ENCODE measurements at regions not wholly inside any gene's neighbourhood (a gene's known extent, or its start where the extent isn't known, plus 50 kb on each side); places are given as distances from the start of the nearest gene placed in this dataset.
A peak's percentile ranks its signal among the peaks of the same experiment; 100 is the strongest.

DNA sequence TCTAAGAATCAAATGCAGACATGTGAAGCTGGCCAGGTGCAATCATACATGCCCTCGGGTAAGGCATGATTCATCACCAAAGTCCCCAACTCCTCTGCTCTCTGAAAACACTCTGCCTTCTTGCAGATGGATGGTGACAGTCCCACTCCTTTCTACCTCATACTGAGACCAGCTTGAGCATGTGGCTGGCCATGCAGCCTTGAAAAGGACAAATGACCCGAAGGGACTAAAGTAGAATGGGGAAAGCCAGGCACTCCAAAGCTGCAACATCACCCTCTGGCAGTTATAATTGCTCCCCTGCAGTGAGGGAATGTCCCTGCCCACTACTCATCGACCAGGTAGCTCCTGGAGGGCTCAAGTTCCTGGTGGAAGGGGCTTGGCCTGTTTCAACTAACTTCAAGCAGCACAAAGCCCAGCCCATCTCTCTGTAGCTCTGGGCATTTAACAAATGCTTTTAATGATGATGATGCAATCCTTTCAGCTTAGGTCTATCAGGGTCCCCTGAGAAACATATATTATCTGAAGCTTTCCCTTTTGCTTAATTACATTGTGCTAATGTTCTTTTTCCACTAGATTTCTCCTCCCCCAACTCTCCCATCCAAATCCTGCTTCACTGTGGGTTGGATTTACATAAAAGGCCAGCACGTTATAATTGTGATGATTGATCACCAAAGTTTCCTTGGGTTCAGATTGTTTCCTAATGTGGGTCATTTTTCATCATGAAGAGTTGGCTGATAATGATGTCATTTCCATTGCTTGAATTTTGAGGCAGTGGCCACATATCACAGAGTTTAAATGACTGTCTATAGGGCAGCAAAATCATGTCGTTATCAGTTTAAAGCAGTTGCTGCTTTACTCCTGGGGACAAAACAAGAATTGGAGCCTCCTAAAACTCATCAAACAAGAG is 436.5 kb upstream of the SLC30A5 start:
- peaks cover 12% of the 10 kb centered on the region for H3K4me1 ChIP-seq (ENCODE audit: control insufficient read depth, insufficient read depth, low read length)
- H3K27ac ChIP-seq (ENCODE audit: extremely low read depth, low read depth, low read length), result no peak overlapping the region
- no peak overlapping the region for H3K4me3 ChIP-seq (ENCODE audit: low read depth, low read length)
- POLR2A ChIA-PET, result no interaction called here
- H3K36me3 ChIP-seq (ENCODE audit: control insufficient read depth in 2 of 2, insufficient read depth in 1 of 2, low read length in 2 of 2), result no peaks in the 10 kb centered on the region
- H3K9me3 ChIP-seq (ENCODE audit: control insufficient read depth, insufficient read depth, low read depth, low read length), result no peaks in the 10 kb centered on the region
- CTCF ChIA-PET, result no interaction called here
- TF ChIP-seq MEIS1 (CRISPR knock-in tag; IDR thresholded peaks at IDR 0.05; ENCODE audit: borderline replicate concordance), result no peak
- TF ChIP-seq, protein P1, sequence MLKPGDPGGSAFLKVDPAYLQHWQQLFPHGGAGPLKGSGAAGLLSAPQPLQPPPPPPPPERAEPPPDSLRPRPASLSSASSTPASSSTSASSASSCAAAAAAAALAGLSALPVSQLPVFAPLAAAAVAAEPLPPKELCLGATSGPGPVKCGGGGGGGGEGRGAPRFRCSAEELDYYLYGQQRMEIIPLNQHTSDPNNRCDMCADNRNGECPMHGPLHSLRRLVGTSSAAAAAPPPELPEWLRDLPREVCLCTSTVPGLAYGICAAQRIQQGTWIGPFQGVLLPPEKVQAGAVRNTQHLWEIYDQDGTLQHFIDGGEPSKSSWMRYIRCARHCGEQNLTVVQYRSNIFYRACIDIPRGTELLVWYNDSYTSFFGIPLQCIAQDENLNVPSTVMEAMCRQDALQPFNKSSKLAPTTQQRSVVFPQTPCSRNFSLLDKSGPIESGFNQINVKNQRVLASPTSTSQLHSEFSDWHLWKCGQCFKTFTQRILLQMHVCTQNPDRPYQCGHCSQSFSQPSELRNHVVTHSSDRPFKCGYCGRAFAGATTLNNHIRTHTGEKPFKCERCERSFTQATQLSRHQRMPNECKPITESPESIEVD (tag by site-specific recombination; IDR thresholded peaks at IDR 0.05), result peak; percentile 41
- TF ChIP-seq ZNF174 (tag by site-specific recombination; IDR thresholded peaks at IDR 0.05), result no peak
- no peak for TF ChIP-seq PRDM1 (tag by site-specific recombination; IDR thresholded peaks at IDR 0.05)
- no peak for TF ChIP-seq ZNF211 (tag by site-specific recombination; IDR thresholded peaks at IDR 0.05; ENCODE audit: low read depth)
- TF ChIP-seq ATF2 (tag by site-specific recombination; IDR thresholded peaks at IDR 0.05; ENCODE audit: low read depth), result peak; percentile 79
- TF ChIP-seq ZNF548 (tag by site-specific recombination; IDR thresholded peaks at IDR 0.05), result no peak
- TF ChIP-seq ZNF112 (tag by site-specific recombination; IDR thresholded peaks at IDR 0.05), result no peak
- TF ChIP-seq ZFP41 (tag by site-specific recombination; IDR thresholded peaks at IDR 0.05; ENCODE audit: borderline replicate concordance), result no peak
- TF ChIP-seq, protein P2, sequence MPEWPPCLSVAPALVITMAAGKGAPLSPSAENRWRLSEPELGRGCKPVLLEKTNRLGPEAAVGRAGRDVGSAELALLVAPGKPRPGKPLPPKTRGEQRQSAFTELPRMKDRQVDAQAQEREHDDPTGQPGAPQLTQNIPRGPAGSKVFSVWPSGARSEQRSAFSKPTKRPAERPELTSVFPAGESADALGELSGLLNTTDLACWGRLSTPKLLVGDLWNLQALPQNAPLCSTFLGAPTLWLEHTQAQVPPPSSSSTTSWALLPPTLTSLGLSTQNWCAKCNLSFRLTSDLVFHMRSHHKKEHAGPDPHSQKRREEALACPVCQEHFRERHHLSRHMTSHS (tag by site-specific recombination; IDR thresholded peaks at IDR 0.05), result no peak
- TF ChIP-seq INSM2 (tag by site-specific recombination; IDR thresholded peaks at IDR 0.05), result no peak
- no peak for TF ChIP-seq ZNF292 (tag by site-specific recombination; IDR thresholded peaks at IDR 0.05; ENCODE audit: borderline replicate concordance, low read depth)
- no peak for TF ChIP-seq ZBTB20 (tag by site-specific recombination; IDR thresholded peaks at IDR 0.05)
- peak; percentile 65; the same call in 1 of the 2 replicates for TF ChIP-seq ZEB2 (tag by site-specific recombination; IDR thresholded peaks at IDR 0.05)
- no peak for TF ChIP-seq ZNF391 (tag by site-specific recombination; IDR thresholded peaks at IDR 0.05; ENCODE audit: borderline replicate concordance, low read depth)
- TF ChIP-seq, protein P3, sequence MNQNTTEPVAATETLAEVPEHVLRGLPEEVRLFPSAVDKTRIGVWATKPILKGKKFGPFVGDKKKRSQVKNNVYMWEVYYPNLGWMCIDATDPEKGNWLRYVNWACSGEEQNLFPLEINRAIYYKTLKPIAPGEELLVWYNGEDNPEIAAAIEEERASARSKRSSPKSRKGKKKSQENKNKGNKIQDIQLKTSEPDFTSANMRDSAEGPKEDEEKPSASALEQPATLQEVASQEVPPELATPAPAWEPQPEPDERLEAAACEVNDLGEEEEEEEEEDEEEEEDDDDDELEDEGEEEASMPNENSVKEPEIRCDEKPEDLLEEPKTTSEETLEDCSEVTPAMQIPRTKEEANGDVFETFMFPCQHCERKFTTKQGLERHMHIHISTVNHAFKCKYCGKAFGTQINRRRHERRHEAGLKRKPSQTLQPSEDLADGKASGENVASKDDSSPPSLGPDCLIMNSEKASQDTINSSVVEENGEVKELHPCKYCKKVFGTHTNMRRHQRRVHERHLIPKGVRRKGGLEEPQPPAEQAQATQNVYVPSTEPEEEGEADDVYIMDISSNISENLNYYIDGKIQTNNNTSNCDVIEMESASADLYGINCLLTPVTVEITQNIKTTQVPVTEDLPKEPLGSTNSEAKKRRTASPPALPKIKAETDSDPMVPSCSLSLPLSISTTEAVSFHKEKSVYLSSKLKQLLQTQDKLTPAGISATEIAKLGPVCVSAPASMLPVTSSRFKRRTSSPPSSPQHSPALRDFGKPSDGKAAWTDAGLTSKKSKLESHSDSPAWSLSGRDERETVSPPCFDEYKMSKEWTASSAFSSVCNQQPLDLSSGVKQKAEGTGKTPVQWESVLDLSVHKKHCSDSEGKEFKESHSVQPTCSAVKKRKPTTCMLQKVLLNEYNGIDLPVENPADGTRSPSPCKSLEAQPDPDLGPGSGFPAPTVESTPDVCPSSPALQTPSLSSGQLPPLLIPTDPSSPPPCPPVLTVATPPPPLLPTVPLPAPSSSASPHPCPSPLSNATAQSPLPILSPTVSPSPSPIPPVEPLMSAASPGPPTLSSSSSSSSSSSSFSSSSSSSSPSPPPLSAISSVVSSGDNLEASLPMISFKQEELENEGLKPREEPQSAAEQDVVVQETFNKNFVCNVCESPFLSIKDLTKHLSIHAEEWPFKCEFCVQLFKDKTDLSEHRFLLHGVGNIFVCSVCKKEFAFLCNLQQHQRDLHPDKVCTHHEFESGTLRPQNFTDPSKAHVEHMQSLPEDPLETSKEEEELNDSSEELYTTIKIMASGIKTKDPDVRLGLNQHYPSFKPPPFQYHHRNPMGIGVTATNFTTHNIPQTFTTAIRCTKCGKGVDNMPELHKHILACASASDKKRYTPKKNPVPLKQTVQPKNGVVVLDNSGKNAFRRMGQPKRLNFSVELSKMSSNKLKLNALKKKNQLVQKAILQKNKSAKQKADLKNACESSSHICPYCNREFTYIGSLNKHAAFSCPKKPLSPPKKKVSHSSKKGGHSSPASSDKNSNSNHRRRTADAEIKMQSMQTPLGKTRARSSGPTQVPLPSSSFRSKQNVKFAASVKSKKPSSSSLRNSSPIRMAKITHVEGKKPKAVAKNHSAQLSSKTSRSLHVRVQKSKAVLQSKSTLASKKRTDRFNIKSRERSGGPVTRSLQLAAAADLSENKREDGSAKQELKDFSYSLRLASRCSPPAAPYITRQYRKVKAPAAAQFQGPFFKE (tag by site-specific recombination; IDR thresholded peaks at IDR 0.05; ENCODE audit: borderline replicate concordance), result no peak
- TF ChIP-seq KLF1 (tag by site-specific recombination; IDR thresholded peaks at IDR 0.05), result no peak
- TF ChIP-seq ZNF2 (tag by site-specific recombination; IDR thresholded peaks at IDR 0.05), result no peak
- no peak for TF ChIP-seq ZNF473 (tag by site-specific recombination; IDR thresholded peaks at IDR 0.05)
- TF ChIP-seq, protein P4, sequence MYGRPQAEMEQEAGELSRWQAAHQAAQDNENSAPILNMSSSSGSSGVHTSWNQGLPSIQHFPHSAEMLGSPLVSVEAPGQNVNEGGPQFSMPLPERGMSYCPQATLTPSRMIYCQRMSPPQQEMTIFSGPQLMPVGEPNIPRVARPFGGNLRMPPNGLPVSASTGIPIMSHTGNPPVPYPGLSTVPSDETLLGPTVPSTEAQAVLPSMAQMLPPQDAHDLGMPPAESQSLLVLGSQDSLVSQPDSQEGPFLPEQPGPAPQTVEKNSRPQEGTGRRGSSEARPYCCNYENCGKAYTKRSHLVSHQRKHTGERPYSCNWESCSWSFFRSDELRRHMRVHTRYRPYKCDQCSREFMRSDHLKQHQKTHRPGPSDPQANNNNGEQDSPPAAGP (tag by site-specific recombination; IDR thresholded peaks at IDR 0.05), result no peak
- TF ChIP-seq SP7 (tag by site-specific recombination; IDR thresholded peaks at IDR 0.05), result peak; percentile 80
- TF ChIP-seq SETDB1 (IDR thresholded peaks at IDR 0.05; ENCODE audit: insufficient read length, low read length), result no peak
- peak; percentile 73 for TF ChIP-seq TRIM28 (IDR thresholded peaks at IDR 0.05; ENCODE audit: borderline replicate concordance, low read length)
- TF ChIP-seq ZNF837 (tag by site-specific recombination; IDR thresholded peaks at IDR 0.05), result no peak
